Activated B cell treated with CpG ODN at 0.5 μM for 24 hours (primary cell): ENCODE measurements at regions not wholly inside any gene's neighbourhood (a gene's known extent, or its start where the extent isn't known, plus 50 kb on each side); places are given as distances from the start of the nearest gene placed in this dataset.

Source experiments
- ATAC-seq: fragments of 200-7000 bp; cut with Tn5 transposase; one replicate; pipeline ENCODE4 v1.10.0; 2021; ENCODE audit warnings: low read depth, mild to moderate bottlenecking, moderate library complexity
- CTCF ChIA-PET: fragments of 350-600 bp; sonication (Branson Sonifier 250); formaldehyde crosslinking; loops from one replicate; lab custom pipeline; 2021; ENCODE audit warnings: antibody characterized with exemption; lab: Charles Lee
- POLR2A ChIA-PET: fragments of 350-600 bp; sonication (Branson Sonifier 250); formaldehyde crosslinking; loops from one replicate; lab custom pipeline; 2021; ENCODE audit warnings: antibody characterized with exemption; lab: Charles Lee
- DNase-seq: peaks from one replicate; pipeline ENCODE4 v3.0.0; 2022
- H3K27ac Mint-ChIP-seq: one replicate; pipeline ENCODE4 v1.8.0; 2020; ENCODE audit warnings: mixed read lengths
- H3K27me3 Mint-ChIP-seq: one replicate; pipeline ENCODE4 v1.8.0; 2021; ENCODE audit warnings: mixed read lengths
- H3K36me3 Mint-ChIP-seq: one replicate; pipeline ENCODE4 v1.8.0; 2021; ENCODE audit warnings: low read depth, mixed read lengths
- H3K4me1 Mint-ChIP-seq: one replicate; pipeline ENCODE4 v1.8.0; 2021; ENCODE audit warnings: mixed read lengths
- H3K4me3 Mint-ChIP-seq: one replicate; pipeline ENCODE4 v1.8.0; 2020; ENCODE audit warnings: mild to moderate bottlenecking, mixed read lengths
- H3K9me3 Mint-ChIP-seq: one replicate; pipeline ENCODE4 v1.8.0; 2020; ENCODE audit warnings: mixed read lengths
- CTCF ChIP-seq: fragments of 200-600 bp; IDR thresholded peaks from one replicate; pipeline ENCODE4 v1.8.0; 2022; ENCODE audit warnings: antibody characterized with exemption, mild to moderate bottlenecking
- intact Hi-C: fragments of 100-400 bp; cut with micrococcal nuclease; formaldehyde crosslinking; loops from one replicate; pipeline ENCODE4 v1.15.1; 2024

GRCh38 chr2:78973630-78974029, 51.9 kb upstream of the REG3G start:
- H3K27ac Mint-ChIP-seq, result no peak overlapping the region
- no peak overlapping the region for H3K4me3 Mint-ChIP-seq
- no peaks in the 10 kb centered on the region for H3K36me3 Mint-ChIP-seq
- peaks cover 6% of the 10 kb centered on the region for H3K9me3 Mint-ChIP-seq
- H3K4me1 Mint-ChIP-seq, result peaks cover 12% of the 10 kb centered on the region
- no peaks in the 10 kb centered on the region for H3K27me3 Mint-ChIP-seq
- DNase-seq (no peak), ATAC-seq (no peak)
- CTCF ChIA-PET, result no interaction called here
- intact Hi-C loops, result no loop called here
- TF ChIP-seq CTCF, result no peak
- POLR2A ChIA-PET, result no interaction called here
